OCI-LY3 (cell line): ENCODE measurements at regions not wholly inside any gene's neighbourhood (a gene's known extent, or its start where the extent isn't known, plus 50 kb on each side); places are given as distances from the start of the nearest gene placed in this dataset.

Source experiments
- CTCF ChIP-seq: fragments of 200-600, 300-600 bp; sonication (generic); IDR thresholded peaks from 2 replicates; pipeline ENCODE4 v1.5.1; 2014; ENCODE audit warnings: antibody characterized with exemption, low read length, low read depth
- EZH2phosphoT487 ChIP-seq: fragments of 200-600 bp; shearing (Covaris generic); IDR thresholded peaks from 2 replicates; pipeline ENCODE4 v1.6.1; 2018; ENCODE audit warnings: antibody characterized with exemption, mixed run types, low read depth

DNA sequence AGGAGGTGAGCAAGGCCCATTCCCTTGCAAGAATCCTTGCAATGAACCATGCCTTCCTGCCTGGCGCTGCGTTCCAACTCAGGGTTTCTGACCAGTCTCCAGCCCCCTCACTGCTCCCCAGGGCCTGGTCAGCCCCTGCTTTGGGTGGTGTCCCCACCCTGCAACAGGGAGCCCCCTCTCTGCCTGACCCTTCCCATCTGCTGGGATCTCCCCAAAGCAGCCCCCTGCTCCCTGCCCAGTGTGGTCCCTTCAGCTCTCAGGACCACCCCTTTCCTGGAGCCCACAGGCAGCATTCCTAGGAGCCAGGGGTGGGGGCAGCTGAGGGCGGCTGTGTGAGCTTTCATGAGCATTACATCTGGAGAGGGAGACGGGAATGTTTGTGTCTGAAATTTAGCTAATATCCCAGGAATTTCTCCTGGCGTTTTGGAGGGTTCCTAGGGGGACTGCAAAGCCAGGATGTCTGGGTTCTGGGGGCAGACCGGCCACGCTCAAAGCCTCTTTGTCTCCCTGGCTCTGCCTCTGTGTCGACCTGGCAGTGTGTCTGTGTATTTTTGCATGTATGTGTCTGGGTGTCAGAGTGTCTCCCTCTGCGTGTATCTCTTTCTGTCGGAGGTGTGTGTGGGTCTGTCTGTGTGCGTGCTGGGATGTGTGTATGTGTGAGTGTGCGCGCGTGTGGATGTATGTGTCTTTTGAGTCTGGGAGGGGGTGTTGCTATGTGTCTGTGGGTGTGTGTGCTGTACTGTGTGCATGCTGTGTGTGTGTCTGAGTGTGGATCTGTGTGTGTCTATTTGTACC, 300.5 kb upstream of the ZMIZ1 start:
- TF ChIP-seq CTCF (no peak), EZH2phosphoT487 (no peak)
